ENCODE measurements at regions not wholly inside any gene's neighbourhood (a gene's known extent, or its start where the extent isn't known, plus 50 kb on each side); places are given as distances from the start of the nearest gene placed in this dataset.

- TF ChIP-seq CTCF (IDR thresholded peaks at IDR 0.05) (no peak), POLR2A (IDR thresholded peaks at IDR 0.05) (no peak)
Observed at GRCh38 chr11:115561116-115561515, 56.9 kb upstream of the CADM1 start.
